Heart right ventricle (tissue), 16 donors: ENCODE measurements at regions not wholly inside any gene's neighbourhood (a gene's known extent, or its start where the extent isn't known, plus 50 kb on each side); places are given as distances from the start of the nearest gene placed in this dataset.

Experiments
- ATAC-seq, 8 donors: fragments of 200-7000 bp; cut with Tn5 transposase; one replicate each; pipeline ENCODE4 v1.9.1; 2020; ENCODE audit warnings: mild to moderate bottlenecking in 8 of 8, moderate library complexity in 8 of 8, moderate number of reproducible peaks in 1 of 8
- DNase-seq, 2 donors: peaks; one replicate each; pipeline ENCODE4 v3.0.0-alpha.2; 2020
- H3K27ac ChIP-seq, 10 donors: fragments of 200-600 bp; sonication (generic) in 2 of 10; one replicate each; pipeline versions ENCODE4 v1.5.0 to v1.8.0; 2020 to 2022; ENCODE audit warnings: mild to moderate bottlenecking in 3 of 10
- H3K27me3 ChIP-seq, 7 donors: fragments of 200-600 bp; one replicate each; pipeline ENCODE4 v1.8.0; 2021 to 2022; ENCODE audit warnings: mild to moderate bottlenecking in 2 of 7
- H3K36me3 ChIP-seq, 9 donors: fragments of 200-600 bp; sonication (generic) in 1 of 9; one replicate each; pipeline versions ENCODE4 v1.5.0 to v1.8.0; 2020 to 2022; ENCODE audit warnings: mild to moderate bottlenecking in 2 of 9
- H3K4me1 ChIP-seq, 9 donors: fragments of 200-600 bp; sonication (generic) in 1 of 9; one replicate each; pipeline versions ENCODE4 v1.5.0 to v1.8.0; 2020 to 2022; ENCODE audit warnings: mild to moderate bottlenecking in 4 of 9
- H3K4me3 ChIP-seq, 10 donors: fragments of 200-600 bp; sonication (generic) in 2 of 10; one replicate each; pipeline versions ENCODE4 v1.5.0 to v1.8.0; 2020 to 2022; ENCODE audit warnings: mild to moderate bottlenecking in 7 of 10, moderate library complexity in 2 of 10
- H3K9me3 ChIP-seq, 11 donors: fragments of 200-600 bp in 10 of 11; sonication (generic) in 2 of 11; one replicate each; pipeline versions ENCODE4 v1.5.0 to v1.8.0; 2013 to 2022; ENCODE audit warnings: mild to moderate bottlenecking in 2 of 11, control low read depth in 1 of 11, moderate library complexity in 1 of 11
- WGBS, 2 donors: extraction: QIAGEN DNeasy Blood & Tissue Kit; methylation state at CpG; one replicate each; pipeline ENCODE4 v1.1.7; 2013; ENCODE audit warnings: inconsistent platforms in 1 of 2; 5-methylcytosine and 5-hydroxymethylcytosine counted together
- intact Hi-C, 10 donors: fragments of 100-400 bp; cut with DNase I; formaldehyde crosslinking; loops; one replicate each; pipeline versions ENCODE4 v1.11.1 to v1.14.2; 2022
- TF ChIP-seq, protein P1 (sequence below), 9 donors: fragments of 200-600 bp; sonication (generic) in 2 of 9; IDR thresholded peaks; one replicate each; pipeline versions ENCODE4 v1.5.0 to v1.8.0; 2021 to 2022; ENCODE audit warnings: antibody characterized with exemption in 9 of 9, mild to moderate bottlenecking in 5 of 9, moderate library complexity in 1 of 9
- donor health status: Arrhythmogenic right ventricular cardiomyopathy.
- donor health status: ischemic (EF 13 %, LVEDD 7.1; RV severe dilation, severe dysfunction).
- donor health status: healthy with polysubstance abuse.
- donor health status: DM: no; HTN: yes; CAD: no.
- donor health status: DM: no; HTN: no; CAD: no.
- donor health status: ischemic (EF 25% LVEDD 6.9; RV normal size, moderate dysfunction).
- donor health status: ischemic (EF 25% LVEDD 5.7; RV mildly dilated, moderate dysfunction).
- donor health status: healthy.
- donor health status: DM: yes; HTN: yes; CAD: no.
- donor health status: Ischemic cardiomyopathy.
- donor health status: ischemic (EF 35%, LVEDD 5.7; RV mildly dilated, moderate dysfunction).
- donor health status: nonischemic (EF 11% LVEDD 7.7; RV severe dilation, severe dysfunction).
- donor health status: DM: yes; HTN: yes; CAD: no.
- donor health status: PGD.
- donor health status: ischemic (EF 29% LVEDD 5.4; RV normal size, mild dysfunction).
- donor health status: nonischemic (EF 23%, LVEDD 6.1; RV moderate dilation, normal function).

DNA sequence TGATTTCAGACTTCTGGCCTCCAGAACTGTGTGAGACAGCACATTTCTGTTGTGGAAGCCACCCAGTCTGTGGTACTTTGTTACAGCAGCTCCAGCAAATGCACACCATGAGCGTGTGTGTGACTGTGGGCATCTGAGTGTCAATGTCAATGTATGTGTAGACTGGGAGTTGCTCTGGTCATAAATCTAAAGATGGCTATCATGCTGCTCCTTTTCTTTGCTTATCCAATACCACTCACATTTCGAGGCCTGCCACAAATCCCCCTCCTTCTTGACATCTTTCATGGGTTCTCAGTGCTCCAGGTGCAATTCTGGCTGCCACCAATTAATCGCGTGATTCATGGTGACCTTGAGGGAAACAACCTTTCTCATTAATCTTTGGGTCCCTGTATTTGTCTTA, 141.2 kb downstream of the RWDD3 start:
- Histone ChIP-seq H3K4me3 (no peak overlapping the region), H3K27me3 (peaks cover 0 to 4% (median 0%) of the 10 kb centered on the region in 7 donors), H3K9me3 (no peaks in the 10 kb centered on the region), H3K27ac (no peak overlapping the region), H3K36me3 (no peaks in the 10 kb centered on the region), H3K4me1 (no peaks in the 10 kb centered on the region)
- ATAC-seq (no peak), DNase-seq (no peak)
- TF ChIP-seq, protein P1, sequence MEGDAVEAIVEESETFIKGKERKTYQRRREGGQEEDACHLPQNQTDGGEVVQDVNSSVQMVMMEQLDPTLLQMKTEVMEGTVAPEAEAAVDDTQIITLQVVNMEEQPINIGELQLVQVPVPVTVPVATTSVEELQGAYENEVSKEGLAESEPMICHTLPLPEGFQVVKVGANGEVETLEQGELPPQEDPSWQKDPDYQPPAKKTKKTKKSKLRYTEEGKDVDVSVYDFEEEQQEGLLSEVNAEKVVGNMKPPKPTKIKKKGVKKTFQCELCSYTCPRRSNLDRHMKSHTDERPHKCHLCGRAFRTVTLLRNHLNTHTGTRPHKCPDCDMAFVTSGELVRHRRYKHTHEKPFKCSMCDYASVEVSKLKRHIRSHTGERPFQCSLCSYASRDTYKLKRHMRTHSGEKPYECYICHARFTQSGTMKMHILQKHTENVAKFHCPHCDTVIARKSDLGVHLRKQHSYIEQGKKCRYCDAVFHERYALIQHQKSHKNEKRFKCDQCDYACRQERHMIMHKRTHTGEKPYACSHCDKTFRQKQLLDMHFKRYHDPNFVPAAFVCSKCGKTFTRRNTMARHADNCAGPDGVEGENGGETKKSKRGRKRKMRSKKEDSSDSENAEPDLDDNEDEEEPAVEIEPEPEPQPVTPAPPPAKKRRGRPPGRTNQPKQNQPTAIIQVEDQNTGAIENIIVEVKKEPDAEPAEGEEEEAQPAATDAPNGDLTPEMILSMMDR (IDR thresholded peaks at IDR 0.05), result no peak
- 79 to 81% methylated on average over 4 of the region's 4 CpGs for WGBS, 2 donors
- intact Hi-C loops, result no loop called here

DNA sequence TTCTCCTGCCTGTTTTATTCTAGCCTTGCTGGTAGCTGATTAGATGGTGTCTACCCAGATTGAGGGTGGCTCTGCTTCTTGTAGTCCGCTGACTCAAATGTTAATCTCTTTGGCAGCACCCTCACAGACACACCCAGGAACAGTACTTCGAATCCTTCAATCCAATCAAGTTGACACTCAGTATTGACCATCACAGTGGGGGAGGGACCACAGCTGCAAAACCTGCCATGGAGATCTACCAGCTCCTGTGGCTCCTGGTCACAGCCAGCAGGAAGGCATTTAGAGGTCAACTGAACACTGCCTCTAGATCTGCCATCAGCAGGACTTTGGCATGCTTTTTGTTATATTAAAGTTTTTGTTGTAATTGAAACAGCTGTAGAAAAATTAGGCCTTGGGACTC, 146.9 kb downstream of the RWDD3 start:
- ATAC-seq, result no peak
- peaks cover 0 to 4% (median 0%) of the 10 kb centered on the region in 7 donors for H3K27me3 ChIP-seq
- H3K4me1 ChIP-seq, result no peaks in the 10 kb centered on the region
- DNase-seq, result no peak
- no peak overlapping the region for H3K4me3 ChIP-seq
- no peak overlapping the region for H3K27ac ChIP-seq
- WGBS, 2 donors, result 43 to 49% methylated on average over 2 of the region's 2 CpGs
- no peaks in the 10 kb centered on the region for H3K9me3 ChIP-seq
- intact Hi-C loops, result no loop called here
- TF ChIP-seq, protein P1 (IDR thresholded peaks at IDR 0.05), result no peak
- H3K36me3 ChIP-seq, result no peaks in the 10 kb centered on the region

DNA sequence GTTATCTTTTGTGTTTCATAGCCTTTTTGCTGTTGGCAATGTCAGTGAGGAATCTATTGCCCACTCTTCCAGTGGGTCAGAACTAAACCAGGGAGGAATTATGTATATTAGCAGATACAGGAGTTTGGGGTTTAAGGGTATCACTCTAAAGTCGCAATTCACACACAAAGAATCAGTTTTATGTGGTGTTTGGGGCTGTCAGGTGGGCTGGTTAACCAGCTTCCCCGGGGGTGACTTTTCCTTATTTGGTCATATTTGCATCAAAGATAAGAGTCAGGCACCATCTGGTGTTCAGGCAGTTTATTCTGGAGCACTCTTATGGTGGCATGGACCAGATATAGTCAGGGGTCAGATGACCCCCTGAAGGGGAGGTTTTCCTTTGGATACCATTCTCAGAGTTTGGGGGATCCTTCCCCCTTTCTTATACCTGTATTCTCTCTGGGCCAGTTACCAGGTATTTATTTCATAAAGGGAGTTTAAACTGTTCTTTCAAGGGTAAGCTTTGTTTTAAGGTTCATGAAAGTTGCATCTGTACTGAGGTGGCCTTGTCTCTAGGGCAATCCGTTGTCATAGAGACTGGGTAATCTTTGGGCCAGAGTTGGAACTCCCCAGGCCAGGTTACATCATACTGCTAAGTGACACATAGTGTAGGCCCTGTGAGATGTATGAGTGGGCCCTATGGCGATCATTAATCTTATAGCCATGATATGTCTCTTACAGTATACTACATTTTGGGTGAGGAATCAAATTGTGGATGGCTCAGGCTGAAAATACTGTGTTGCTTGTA, 148.2 kb downstream of the RWDD3 start:
- Histone ChIP-seq H3K9me3 (no peaks in the 10 kb centered on the region), H3K27me3 (no peaks in the 10 kb centered on the region), H3K4me3 (no peak overlapping the region), H3K4me1 (no peaks in the 10 kb centered on the region), H3K27ac (no peak overlapping the region), H3K36me3 (no peaks in the 10 kb centered on the region)
- intact Hi-C loops, result no loop called here
- no peak for ATAC-seq
- DNase-seq, result no peak
- TF ChIP-seq, protein P1 (IDR thresholded peaks at IDR 0.05), result no peak
- whole genome bisulfite sequencing, 2 donors, result 63 to 73% methylated on average over 4 of the region's 4 CpGs

DNA sequence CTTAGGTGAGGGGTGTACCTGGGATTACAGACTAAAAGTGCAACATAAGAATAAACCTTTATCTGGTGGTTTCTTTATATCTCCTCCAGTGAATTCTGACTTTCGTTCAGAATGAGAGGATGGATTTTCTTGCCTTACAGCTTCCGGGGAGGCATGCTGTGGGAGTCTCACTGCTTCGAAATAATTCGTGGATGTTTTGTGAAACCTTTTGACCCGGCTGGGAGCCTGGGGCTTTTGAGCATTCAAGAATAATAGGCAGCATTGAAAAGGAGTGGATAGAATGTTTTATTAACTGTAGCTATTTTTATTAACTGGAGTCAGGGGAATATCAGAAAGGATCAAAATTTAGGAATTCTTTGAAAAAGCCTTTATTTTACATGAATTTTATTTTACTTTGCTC, 149.1 kb downstream of the RWDD3 start:
- Histone ChIP-seq H3K27me3 (no peaks in the 10 kb centered on the region), H3K36me3 (no peaks in the 10 kb centered on the region), H3K9me3 (no peaks in the 10 kb centered on the region), H3K4me3 (no peak overlapping the region), H3K4me1 (no peaks in the 10 kb centered on the region), H3K27ac (no peak overlapping the region)
- TF ChIP-seq, protein P1 (IDR thresholded peaks at IDR 0.05), result no peak
- intact Hi-C loops, result no loop called here
- no peak for ATAC-seq
- no peak for DNase-seq
- WGBS, 2 donors, result 61 to 69% methylated on average over 5 of the region's 5 CpGs
